Tibial nerve (tissue), 4 donors: ENCODE measurements at regions not wholly inside any gene's neighbourhood (a gene's known extent, or its start where the extent isn't known, plus 50 kb on each side); places are given as distances from the start of the nearest gene placed in this dataset.

ENCODE experiments used
- DNase-seq, 2 donors: peaks; one replicate each; pipeline ENCODE4 v3.0.0-alpha.2; 2019; ENCODE audit warnings: low spot score in 2 of 2
- H3K27ac ChIP-seq, 4 donors: fragments of 200-600 bp; sonication (generic) in 3 of 4; one replicate each; pipeline ENCODE4 v1.5.1; 2017 to 2019; ENCODE audit warnings: mild to moderate bottlenecking in 1 of 4
- H3K27me3 ChIP-seq, 2 donors: fragments of 200-600 bp; sonication (generic) in 1 of 2; one replicate each; pipeline versions ENCODE4 v1.5.1 to v1.6.0; 2017 to 2019
- H3K36me3 ChIP-seq, 3 donors: fragments of 200-600 bp; sonication (generic); one replicate each; pipeline ENCODE4 v1.5.1; 2018 to 2019
- H3K4me1 ChIP-seq, 4 donors: fragments of 200-600 bp; sonication (generic) in 3 of 4; one replicate each; pipeline ENCODE4 v1.5.1; 2017 to 2019
- H3K4me3 ChIP-seq, 4 donors: fragments of 200-600 bp; sonication (generic) in 3 of 4; one replicate each; pipeline ENCODE4 v1.5.1; 2017 to 2019; ENCODE audit warnings: mild to moderate bottlenecking in 1 of 4, moderate library complexity in 1 of 4
- H3K9me3 ChIP-seq, 4 donors: fragments of 200-600 bp; sonication (generic) in 3 of 4; one replicate each; pipeline ENCODE4 v1.5.1; 2017 to 2019
- EP300 ChIP-seq, 2 donors: sonication (generic); formaldehyde crosslinking; IDR thresholded peaks; one replicate each; pipeline ENCODE4 v1.6.1; 2017; ENCODE audit warnings: antibody characterized with exemption in 2 of 2, mild to moderate bottlenecking in 1 of 2
- POLR2A ChIP-seq, 2 donors: fragments of 450-650 bp; IDR thresholded peaks; one replicate each; pipeline ENCODE4 v1.6.1; 2017; ENCODE audit warnings: antibody characterized with exemption in 2 of 2, mild to moderate bottlenecking in 2 of 2, moderate library complexity in 2 of 2
- WGBS, 2 donors: methylation state at CpG; one replicate each; pipeline ENCODE4 v1.1.5; 2018; 5-methylcytosine and 5-hydroxymethylcytosine counted together
- TF ChIP-seq, protein P1 (sequence below), 5 experiments: fragments of 200-600 bp in 3 of 5; fragments of 450-650 bp in 2 of 5; sonication (generic) in 3 of 5; IDR thresholded peaks; one replicate each; pipeline ENCODE4 v1.5.1; 2016 to 2019; ENCODE audit warnings: antibody characterized with exemption in 5 of 5, mild to moderate bottlenecking in 3 of 5, moderate library complexity in 2 of 5

DNA sequence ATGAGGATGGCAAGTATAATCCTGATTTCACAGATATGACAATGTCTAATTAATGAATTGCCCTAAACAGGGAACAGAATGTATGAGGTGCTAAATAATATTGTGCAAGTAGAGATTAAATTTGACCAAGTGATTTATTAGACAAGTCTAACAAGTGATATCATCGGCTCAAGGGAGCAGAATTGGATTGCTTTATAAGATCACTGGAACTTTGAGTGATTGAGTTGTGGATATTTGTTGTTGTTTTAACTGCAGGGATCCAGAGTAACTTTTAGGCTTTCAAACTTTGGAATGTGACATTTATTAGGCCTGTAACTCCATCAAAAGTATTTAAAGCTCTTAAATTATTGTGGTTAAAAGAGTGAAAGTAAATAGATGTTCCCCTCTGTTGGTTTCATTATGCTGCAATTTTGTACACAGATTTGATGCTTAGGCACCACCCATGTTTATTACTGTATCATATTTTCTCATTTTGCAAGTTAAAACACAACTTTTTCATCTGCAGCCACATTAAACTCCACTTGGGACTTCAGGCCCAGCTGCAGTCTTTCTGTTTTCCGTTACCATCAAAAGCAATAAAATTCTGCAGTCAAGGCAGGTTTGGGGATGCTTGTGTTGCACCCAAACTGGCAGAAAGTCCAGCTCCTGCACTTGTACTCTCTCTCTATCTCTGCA lies 206.6 kb downstream of the HLX start:
- TF ChIP-seq EP300 (IDR thresholded peaks at IDR 0.05) (no peak), POLR2A (IDR thresholded peaks at IDR 0.05) (no peak)
- TF ChIP-seq, protein P1, sequence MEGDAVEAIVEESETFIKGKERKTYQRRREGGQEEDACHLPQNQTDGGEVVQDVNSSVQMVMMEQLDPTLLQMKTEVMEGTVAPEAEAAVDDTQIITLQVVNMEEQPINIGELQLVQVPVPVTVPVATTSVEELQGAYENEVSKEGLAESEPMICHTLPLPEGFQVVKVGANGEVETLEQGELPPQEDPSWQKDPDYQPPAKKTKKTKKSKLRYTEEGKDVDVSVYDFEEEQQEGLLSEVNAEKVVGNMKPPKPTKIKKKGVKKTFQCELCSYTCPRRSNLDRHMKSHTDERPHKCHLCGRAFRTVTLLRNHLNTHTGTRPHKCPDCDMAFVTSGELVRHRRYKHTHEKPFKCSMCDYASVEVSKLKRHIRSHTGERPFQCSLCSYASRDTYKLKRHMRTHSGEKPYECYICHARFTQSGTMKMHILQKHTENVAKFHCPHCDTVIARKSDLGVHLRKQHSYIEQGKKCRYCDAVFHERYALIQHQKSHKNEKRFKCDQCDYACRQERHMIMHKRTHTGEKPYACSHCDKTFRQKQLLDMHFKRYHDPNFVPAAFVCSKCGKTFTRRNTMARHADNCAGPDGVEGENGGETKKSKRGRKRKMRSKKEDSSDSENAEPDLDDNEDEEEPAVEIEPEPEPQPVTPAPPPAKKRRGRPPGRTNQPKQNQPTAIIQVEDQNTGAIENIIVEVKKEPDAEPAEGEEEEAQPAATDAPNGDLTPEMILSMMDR (IDR thresholded peaks at IDR 0.05), result no peak
- Histone ChIP-seq H3K27ac (no peak overlapping the region), H3K4me3 (no peak overlapping the region), H3K27me3 (no peaks in the 10 kb centered on the region), H3K9me3 (no peaks in the 10 kb centered on the region), H3K4me1 (peaks cover 0 to 6% (median 0%) of the 10 kb centered on the region in 4 donors), H3K36me3 (no peaks in the 10 kb centered on the region)
- 46 to 55% methylated on average over 2 of the region's 2 CpGs for WGBS, 2 donors
- DNase-seq, result no peak

DNA sequence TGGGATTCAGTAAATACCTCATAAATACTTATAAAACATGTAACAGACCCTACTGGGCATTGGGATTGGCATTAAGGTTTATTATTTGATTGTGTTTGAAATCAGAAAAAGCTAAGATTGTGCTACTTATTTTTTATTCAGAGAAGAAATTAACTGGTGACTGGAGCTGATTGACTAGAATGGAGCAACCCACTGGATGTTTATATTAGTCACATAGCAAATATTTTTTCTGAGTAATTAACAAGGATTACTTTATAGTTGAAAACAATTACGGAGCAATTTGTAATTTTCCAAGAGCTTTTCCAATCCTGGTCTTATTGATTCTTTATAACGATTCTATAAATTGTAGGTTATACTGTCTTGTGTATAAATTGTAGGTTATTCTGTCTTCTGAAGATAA lies 208.7 kb downstream of the HLX start:
- no peaks in the 10 kb centered on the region for H3K9me3 ChIP-seq
- H3K4me1 ChIP-seq, result peaks cover 0 to 6% (median 0%) of the 10 kb centered on the region in 4 donors
- WGBS, 2 donors, result 88 to 94% methylated on average over 2 of the region's 2 CpGs
- no peak for DNase-seq
- TF ChIP-seq, protein P1 (IDR thresholded peaks at IDR 0.05), result no peak
- no peak for TF ChIP-seq EP300 (IDR thresholded peaks at IDR 0.05)
- H3K27me3 ChIP-seq, result no peaks in the 10 kb centered on the region
- H3K27ac ChIP-seq, result no peak overlapping the region
- H3K4me3 ChIP-seq, result no peak overlapping the region
- H3K36me3 ChIP-seq, result no peaks in the 10 kb centered on the region

DNA sequence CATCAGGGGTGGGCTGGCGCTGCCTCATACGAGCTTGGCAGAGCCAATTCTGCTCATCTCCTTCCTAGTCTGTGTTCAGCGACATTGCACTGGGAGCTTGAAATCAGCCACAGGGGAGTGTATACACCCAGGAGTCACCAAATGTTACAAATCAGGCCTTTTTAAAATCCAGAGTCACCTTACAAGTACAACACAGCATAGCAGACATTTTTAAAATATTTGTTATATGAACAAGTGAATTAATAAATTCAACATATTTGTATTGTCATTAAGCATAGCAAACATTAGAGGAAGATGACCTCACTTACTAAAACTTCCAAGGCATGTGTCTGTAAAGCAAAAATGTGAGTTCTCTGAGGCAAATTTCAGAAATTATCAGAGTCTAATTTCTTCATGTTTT lies 210.0 kb downstream of the HLX start:
- DNase-seq, result no peak
- H3K9me3 ChIP-seq, result no peaks in the 10 kb centered on the region
- TF ChIP-seq EP300 (IDR thresholded peaks at IDR 0.05) (no peak), POLR2A (IDR thresholded peaks at IDR 0.05) (no peak)
- TF ChIP-seq, protein P1 (IDR thresholded peaks at IDR 0.05), result no peak
- H3K27ac ChIP-seq, result no peak overlapping the region
- H3K27me3 ChIP-seq, result no peaks in the 10 kb centered on the region
- H3K36me3 ChIP-seq, result no peaks in the 10 kb centered on the region
- H3K4me3 ChIP-seq, result no peak overlapping the region
- WGBS, 2 donors, result 75 to 80% methylated on average over 3 of the region's 3 CpGs
- H3K4me1 ChIP-seq, result peaks cover 0 to 6% (median 0%) of the 10 kb centered on the region in 4 donors

GRCh38 chr1:221089803-221090202 lies 210.6 kb downstream of the HLX start:
- WGBS, 2 donors, result 56 to 59% methylated on average over 1 of the region's 1 CpG
- Histone ChIP-seq H3K27ac (no peak overlapping the region), H3K36me3 (no peaks in the 10 kb centered on the region), H3K4me1 (peaks cover 0 to 6% (median 0%) of the 10 kb centered on the region in 4 donors), H3K4me3 (no peak overlapping the region), H3K9me3 (no peaks in the 10 kb centered on the region), H3K27me3 (no peaks in the 10 kb centered on the region)
- DNase-seq, result no peak
- TF ChIP-seq POLR2A (IDR thresholded peaks at IDR 0.05), result no peak
- no peak for TF ChIP-seq EP300 (IDR thresholded peaks at IDR 0.05)
- TF ChIP-seq, protein P1 (IDR thresholded peaks at IDR 0.05), result no peak

- H3K4me3 ChIP-seq, result no peak overlapping the region
- WGBS, 2 donors, result 49 to 61% methylated on average over 5 of the region's 5 CpGs
- TF ChIP-seq EP300 (IDR thresholded peaks at IDR 0.05), result no peak
- TF ChIP-seq, protein P1 (IDR thresholded peaks at IDR 0.05), result no peak
- TF ChIP-seq POLR2A (IDR thresholded peaks at IDR 0.05), result no peak
These were observed 214.9 kb downstream of the HLX start for GRCh38 chr1:221093903-221094791.

More at GRCh38 chr1:221093903-221094791, 214.9 kb downstream of the HLX start:
- H3K27ac ChIP-seq, result no peak overlapping the region
- peaks cover 0 to 6% (median 0%) of the 10 kb centered on the region in 4 donors for H3K4me1 ChIP-seq
- DNase-seq, result no peak
- no peaks in the 10 kb centered on the region for H3K9me3 ChIP-seq
- H3K36me3 ChIP-seq, result no peaks in the 10 kb centered on the region
- H3K27me3 ChIP-seq, result no peaks in the 10 kb centered on the region
